ENCODE measurements at regions not wholly inside any gene's neighbourhood (a gene's known extent, or its start where the extent isn't known, plus 50 kb on each side); places are given as distances from the start of the nearest gene placed in this dataset.
A peak's percentile ranks its signal among the peaks of the same experiment; 100 is the strongest.
"Not testable (repeated sequence)": the region's sequence is repeated elsewhere in the genome, so short reads cannot be mapped to it uniquely, and the experiment has no call there.

GRCh38 chr6:117761610-117762009 lies 86.3 kb downstream of the NUS1 start:
- TF ChIP-seq ZNF274 (IDR thresholded peaks at IDR 0.05; ENCODE audit: low read depth, low read length): no peak
- no peak overlapping the region for H3K4me3 ChIP-seq (ENCODE audit: low read length)

DNA sequence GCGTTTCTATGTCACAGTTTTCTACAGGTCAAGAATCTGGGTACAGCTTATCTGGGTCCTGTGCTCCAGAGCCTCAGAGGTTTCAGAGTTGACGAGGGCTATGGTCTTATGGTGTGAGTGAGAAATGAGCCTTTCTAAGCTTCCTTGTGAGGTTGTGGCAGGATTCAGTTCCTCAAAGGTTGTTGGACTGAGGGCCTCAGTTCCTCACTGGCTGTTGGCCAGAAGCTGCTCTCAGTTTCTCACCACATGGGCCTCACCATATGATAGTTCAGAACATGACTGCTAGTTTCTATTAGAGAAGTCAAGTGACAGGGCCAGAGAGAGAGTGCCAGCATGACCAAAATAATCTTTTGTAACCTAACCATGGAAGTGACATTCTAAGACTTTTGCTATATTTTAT lies 96.1 kb downstream of the NUS1 start:
- TF ChIP-seq ZNF274 (IDR thresholded peaks at IDR 0.05; ENCODE audit: low read depth, low read length): no peak
- H3K4me3 ChIP-seq (ENCODE audit: low read length): no peak overlapping the region

DNA sequence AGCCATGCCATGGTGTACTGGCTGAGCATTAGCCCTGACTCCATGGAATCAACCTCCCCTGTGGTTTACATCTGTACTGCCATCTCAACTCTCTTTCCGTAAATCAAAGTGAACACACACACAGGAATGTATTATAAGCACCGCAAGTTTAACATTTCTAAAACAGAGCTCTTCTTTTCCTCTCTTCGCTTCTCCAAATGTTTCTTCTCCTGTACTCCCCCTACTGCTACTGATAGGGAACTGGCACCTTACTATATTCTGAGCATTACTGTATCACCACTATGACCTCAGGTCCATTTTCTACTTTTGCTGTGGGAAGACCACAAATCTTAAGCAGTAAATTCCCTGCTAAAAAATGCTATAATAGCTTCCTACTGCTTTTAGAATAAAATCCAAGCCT lies 101.2 kb downstream of the NUS1 start:
- no peak overlapping the region for H3K4me3 ChIP-seq (ENCODE audit: low read length)
- TF ChIP-seq ZNF274 (IDR thresholded peaks at IDR 0.05; ENCODE audit: low read depth, low read length): no peak

GRCh38 chr6:117781550-117781949 lies 106.3 kb downstream of the NUS1 start:
- TF ChIP-seq ZNF274 (IDR thresholded peaks at IDR 0.05; ENCODE audit: low read depth, low read length): no peak
- H3K4me3 ChIP-seq (ENCODE audit: low read length): no peak overlapping the region

GRCh38 chr6:117783279-117783678 lies 108.0 kb downstream of the NUS1 start:
- no peak overlapping the region for H3K4me3 ChIP-seq (ENCODE audit: low read length)
- TF ChIP-seq ZNF274 (IDR thresholded peaks at IDR 0.05; ENCODE audit: low read depth, low read length): no peak

DNA sequence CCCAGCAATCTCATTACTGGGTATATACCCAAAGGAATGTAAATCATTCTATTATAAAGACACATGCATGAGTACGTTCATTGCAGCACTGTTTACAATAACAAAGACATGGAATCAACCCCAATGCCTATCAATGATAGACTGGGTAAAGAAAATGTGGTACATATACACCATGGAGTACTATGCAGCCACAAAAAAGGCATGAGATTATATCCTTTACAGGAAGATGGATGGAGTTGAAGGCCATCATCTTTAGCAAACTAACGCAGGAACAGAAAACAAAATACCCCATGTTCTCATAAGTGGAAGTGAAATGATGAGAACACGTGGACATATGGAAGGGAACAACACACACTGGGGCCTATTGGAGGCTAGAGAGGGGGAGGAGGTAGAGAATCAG lies 115.7 kb downstream of the NUS1 start:
- H3K4me3 ChIP-seq (ENCODE audit: low read length): no peak overlapping the region
- TF ChIP-seq ZNF274 (IDR thresholded peaks at IDR 0.05; ENCODE audit: low read depth, low read length): no peak

- H3K4me3 ChIP-seq (ENCODE audit: low read length): no peak overlapping the region
- TF ChIP-seq ZNF274 (IDR thresholded peaks at IDR 0.05; ENCODE audit: low read depth, low read length): no peak
These were observed 111.8 kb upstream of the SLC35F1 start for GRCh38 chr6:117795234-117795633.

DNA sequence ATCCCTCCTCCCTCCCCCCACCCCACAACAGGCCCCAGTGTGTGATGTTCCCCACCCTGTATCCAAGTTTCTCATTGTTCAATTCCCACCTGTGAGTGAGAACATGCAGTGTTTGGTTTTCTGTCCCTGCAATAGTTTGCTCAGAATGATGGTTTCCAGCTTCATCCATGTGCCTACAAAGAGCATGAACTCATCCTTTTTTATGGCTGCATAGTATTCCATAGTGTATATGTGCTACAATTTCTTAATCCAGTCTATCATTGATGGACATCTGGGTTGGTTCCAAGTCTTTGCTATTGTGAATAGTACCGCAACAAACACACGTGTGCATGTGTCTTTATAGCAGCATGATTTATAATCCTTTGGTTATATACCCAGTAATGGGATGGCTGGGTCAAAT lies 108.2 kb upstream of the SLC35F1 start:
- not testable (repeated sequence) for H3K4me3 ChIP-seq (ENCODE audit: low read length)

- H3K4me3 ChIP-seq (ENCODE audit: low read length): no peak overlapping the region
- TF ChIP-seq ZNF274 (IDR thresholded peaks at IDR 0.05; ENCODE audit: low read depth, low read length): no peak
These were observed 96.8 kb upstream of the SLC35F1 start for GRCh38 chr6:117810269-117810668.

DNA sequence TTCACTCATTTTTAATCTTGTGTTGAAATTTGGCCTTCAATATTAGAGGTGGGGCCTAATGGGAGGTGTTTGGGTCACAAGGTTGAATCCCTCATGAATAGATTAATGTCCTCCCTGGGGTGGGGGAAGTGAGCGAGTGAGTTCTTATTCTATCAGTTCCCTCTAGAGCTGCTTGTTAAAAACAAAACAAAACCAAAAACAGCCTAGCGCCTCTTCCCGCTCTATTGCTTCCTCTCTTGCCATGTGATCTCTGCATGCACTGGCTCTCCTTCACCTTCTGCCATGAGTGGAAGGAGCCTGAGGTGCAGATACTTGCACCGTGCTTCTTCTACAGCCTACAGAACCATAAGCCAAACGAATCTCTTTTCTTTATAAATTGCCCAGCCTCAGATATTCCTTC lies 89.6 kb upstream of the SLC35F1 start:
- TF ChIP-seq ZNF274 (IDR thresholded peaks at IDR 0.05; ENCODE audit: low read depth, low read length): no peak
- H3K4me3 ChIP-seq (ENCODE audit: low read length): no peak overlapping the region

DNA sequence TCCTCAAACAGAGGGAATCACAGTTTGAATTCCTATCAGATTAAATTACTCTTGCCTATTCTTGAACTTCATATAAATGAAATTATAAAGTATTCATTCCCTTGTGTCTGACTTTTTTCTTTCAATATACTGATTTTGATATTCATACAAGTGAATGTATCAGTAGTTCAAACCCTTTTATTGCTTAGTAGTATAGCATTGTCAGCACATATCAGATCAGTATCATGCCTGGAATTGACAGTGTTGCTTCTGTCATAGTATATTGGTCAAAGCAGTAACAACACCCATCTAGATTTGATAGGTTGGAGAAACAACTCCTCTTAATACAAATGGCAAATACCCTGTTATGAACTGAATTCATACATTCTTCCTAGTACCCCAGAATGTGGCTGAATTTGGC lies 89.1 kb upstream of the SLC35F1 start:
- H3K4me3 ChIP-seq (ENCODE audit: low read length): no peak overlapping the region
- no peak for TF ChIP-seq ZNF274 (IDR thresholded peaks at IDR 0.05; ENCODE audit: low read depth, low read length)

DNA sequence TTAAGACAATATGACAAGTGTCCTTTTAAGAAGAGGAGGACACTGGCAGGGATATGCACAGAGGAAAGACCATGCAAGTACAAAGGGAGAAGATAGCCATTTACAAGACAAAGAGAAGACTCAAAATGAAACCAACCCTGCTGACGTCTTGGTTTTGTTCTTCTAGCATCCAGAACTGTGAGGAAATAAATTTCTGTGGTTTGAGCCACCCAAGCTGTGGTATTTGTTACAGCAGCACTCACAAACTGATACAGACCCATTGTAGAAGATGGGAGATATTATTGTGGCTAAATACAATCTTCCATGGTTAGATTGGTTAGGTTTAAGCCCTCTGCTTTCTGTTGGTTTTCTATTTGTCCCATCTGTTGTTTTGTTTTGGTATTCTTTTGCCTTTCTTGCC lies 88.6 kb upstream of the SLC35F1 start:
- no peak overlapping the region for H3K4me3 ChIP-seq (ENCODE audit: low read length)
- TF ChIP-seq ZNF274 (IDR thresholded peaks at IDR 0.05; ENCODE audit: low read depth, low read length): no peak

- H3K4me3 ChIP-seq (ENCODE audit: low read length): 0 out of 2 replicates have a peak overlapping the region, but pooled peaks have one; percentile 8
- TF ChIP-seq ZNF274 (IDR thresholded peaks at IDR 0.05; ENCODE audit: low read depth, low read length): no peak
These were observed 77.3 kb upstream of the SLC35F1 start for GRCh38 chr6:117829594-117830319.

GRCh38 chr6:117837261-117837660 lies 69.8 kb upstream of the SLC35F1 start:
- no peak overlapping the region for H3K4me3 ChIP-seq (ENCODE audit: low read length)
- TF ChIP-seq ZNF274 (IDR thresholded peaks at IDR 0.05; ENCODE audit: low read depth, low read length): no peak

GRCh38 chr6:117840541-117840983 lies 66.5 kb upstream of the SLC35F1 start:
- H3K4me3 ChIP-seq (ENCODE audit: low read length): no peak overlapping the region
- TF ChIP-seq ZNF274 (IDR thresholded peaks at IDR 0.05; ENCODE audit: low read depth, low read length): no peak

DNA sequence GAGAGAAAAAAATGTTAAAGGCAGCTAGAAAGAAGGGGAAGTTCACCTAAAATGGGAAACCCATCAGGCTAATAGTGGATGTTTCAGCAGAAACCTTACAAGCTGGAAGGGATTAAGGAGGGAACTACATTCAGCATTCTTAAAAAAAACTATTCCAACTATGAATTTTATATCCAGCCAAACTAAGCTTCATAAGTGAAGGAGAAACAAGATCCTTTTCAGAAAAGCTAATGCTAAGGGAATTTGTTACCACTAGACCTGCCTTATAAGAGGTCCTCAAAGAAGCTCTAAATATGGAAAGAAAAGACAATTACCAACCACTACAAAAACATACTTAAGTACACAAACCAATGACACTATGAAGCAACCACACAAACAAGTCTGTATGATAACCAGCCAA lies 59.2 kb upstream of the SLC35F1 start:
- no peak overlapping the region for H3K4me3 ChIP-seq (ENCODE audit: low read length)
- TF ChIP-seq ZNF274 (IDR thresholded peaks at IDR 0.05; ENCODE audit: low read depth, low read length): no peak

Data from GM08714 (cell line).